CD4-positive, alpha-beta memory T cell (primary cell): ENCODE measurements at regions not wholly inside any gene's neighbourhood (a gene's known extent, or its start where the extent isn't known, plus 50 kb on each side); places are given as distances from the start of the nearest gene placed in this dataset.

ENCODE experiments used
- CTCF ChIA-PET: fragments of 350-600 bp; sonication (Branson Sonifier 250); formaldehyde crosslinking; loops from one replicate; lab custom pipeline; 2021; ENCODE audit warnings: inconsistent platforms; ENCODE audit not compliant: partially characterized antibody; lab: Charles Lee
- POLR2A ChIA-PET: fragments of 350-600 bp; sonication (Branson Sonifier 250); formaldehyde crosslinking; loops from one replicate; lab custom pipeline; 2021; ENCODE audit not compliant: partially characterized antibody; lab: Charles Lee
- DNase-seq, 5 donors: peaks; one replicate each; pipeline versions ENCODE4 v3.0.0 to v3.0.0-alpha.2; 2020 to 2022; ENCODE audit warnings: mixed read lengths in 1 of 5
- H3K27ac ChIP-seq: one replicate; pipeline ENCODE4 v1.7.0; 2013; ENCODE audit warnings: low read depth, low read length
- H3K27me3 ChIP-seq: 2 replicates; pipeline ENCODE4 v1.7.0; 2013; ENCODE audit warnings: mild to moderate bottlenecking, low read length, moderate library complexity; ENCODE audit not compliant: insufficient read depth
- H3K36me3 ChIP-seq: 2 replicates; pipeline ENCODE4 v1.7.0; 2013; ENCODE audit warnings: mild to moderate bottlenecking, low read length, moderate library complexity; ENCODE audit not compliant: insufficient read depth
- H3K4me1 ChIP-seq: 2 replicates; pipeline ENCODE4 v1.7.0; 2013; ENCODE audit warnings: mild to moderate bottlenecking, low read length, moderate library complexity; ENCODE audit not compliant: insufficient read depth
- H3K4me3 ChIP-seq, 2 donors: one replicate each; pipeline ENCODE4 v1.7.0; 2013; ENCODE audit warnings: low read length in 2 of 2, mild to moderate bottlenecking in 1 of 2
- H3K9me3 ChIP-seq, 2 donors: one replicate each; pipeline ENCODE4 v1.7.0; 2013; ENCODE audit warnings: low read length in 2 of 2, control low read depth in 1 of 2; ENCODE audit not compliant: control insufficient read depth in 1 of 2
- H3K27ac Mint-ChIP-seq, 7 donors: one replicate each; pipeline ENCODE4 v1.8.0; 2020 to 2021; ENCODE audit warnings: mixed read lengths in 7 of 7, mild to moderate bottlenecking in 6 of 7, inconsistent platforms in 3 of 7, moderate library complexity in 3 of 7
- H3K27me3 Mint-ChIP-seq, 2 donors: one replicate each; pipeline ENCODE4 v1.8.0; 2020 to 2021; ENCODE audit warnings: mixed read lengths in 2 of 2
- H3K36me3 Mint-ChIP-seq, 2 donors: one replicate each; pipeline ENCODE4 v1.8.0; 2020 to 2021; ENCODE audit warnings: mixed read lengths in 2 of 2, inconsistent platforms in 1 of 2, mild to moderate bottlenecking in 1 of 2
- H3K4me1 Mint-ChIP-seq, 4 donors: one replicate each; pipeline ENCODE4 v1.8.0; 2020 to 2021; ENCODE audit warnings: mixed read lengths in 4 of 4, mild to moderate bottlenecking in 1 of 4
- H3K4me3 Mint-ChIP-seq, 8 donors: one replicate each; pipeline ENCODE4 v1.8.0; 2020 to 2021; ENCODE audit warnings: mixed read lengths in 8 of 8, mild to moderate bottlenecking in 7 of 8, moderate library complexity in 6 of 8, inconsistent platforms in 3 of 8
- H3K9me3 Mint-ChIP-seq, 8 donors: one replicate each; pipeline ENCODE4 v1.8.0; 2020 to 2021; ENCODE audit warnings: mixed read lengths in 8 of 8, mild to moderate bottlenecking in 5 of 8, inconsistent platforms in 3 of 8, moderate library complexity in 1 of 8
- intact Hi-C: fragments of 100-400 bp; cut with micrococcal nuclease; formaldehyde crosslinking; loops from one replicate; pipeline ENCODE4 v1.15.1; 2023

- no peaks in the 10 kb centered on the region for H3K36me3 Mint-ChIP-seq
- no peak overlapping the region for H3K4me3 Mint-ChIP-seq
- no peak for DNase-seq
- Histone ChIP-seq H3K9me3 (no peaks in the 10 kb centered on the region), H3K36me3 (no peaks in the 10 kb centered on the region), H3K4me3 (no peak overlapping the region), H3K27ac (no peak overlapping the region), H3K27me3 (no peaks in the 10 kb centered on the region), H3K4me1 (no peaks in the 10 kb centered on the region)
- intact Hi-C loops = no loop called here
- ChIA-PET CTCF (no interaction called here), POLR2A (no interaction called here)
- no peaks in the 10 kb centered on the region for H3K9me3 Mint-ChIP-seq
- H3K27me3 Mint-ChIP-seq = peaks cover 0 to 2% of the 10 kb centered on the region in 2 donors
- H3K4me1 Mint-ChIP-seq = no peaks in the 10 kb centered on the region
- no peak overlapping the region for H3K27ac Mint-ChIP-seq
Measured at GRCh38 chr4:42205541-42205940, 53.1 kb upstream of the BEND4 start.

GRCh38 chr4:42216664-42217063 lies 64.2 kb upstream of the BEND4 start:
- no peaks in the 10 kb centered on the region for H3K27me3 ChIP-seq
- H3K4me3 Mint-ChIP-seq = no peak overlapping the region
- H3K4me1 ChIP-seq = no peaks in the 10 kb centered on the region
- DNase-seq = no peak
- H3K4me3 ChIP-seq = no peak overlapping the region
- POLR2A ChIA-PET = no interaction called here
- no peak overlapping the region for H3K27ac ChIP-seq
- no peak overlapping the region for H3K27ac Mint-ChIP-seq
- no peaks in the 10 kb centered on the region for H3K9me3 Mint-ChIP-seq
- no peaks in the 10 kb centered on the region for H3K9me3 ChIP-seq
- H3K36me3 Mint-ChIP-seq = no peaks in the 10 kb centered on the region
- CTCF ChIA-PET = no interaction called here
- intact Hi-C loops = no loop called here
- H3K27me3 Mint-ChIP-seq = peaks cover 2 to 3% of the 10 kb centered on the region in 2 donors
- no peaks in the 10 kb centered on the region for H3K4me1 Mint-ChIP-seq
- no peaks in the 10 kb centered on the region for H3K36me3 ChIP-seq

GRCh38 chr4:42225286-42225685 lies 72.8 kb upstream of the BEND4 start:
- Histone ChIP-seq H3K4me3 (no peak overlapping the region), H3K36me3 (no peaks in the 10 kb centered on the region), H3K27me3 (no peaks in the 10 kb centered on the region), H3K9me3 (no peaks in the 10 kb centered on the region), H3K4me1 (no peaks in the 10 kb centered on the region), H3K27ac (no peak overlapping the region)
- Mint-ChIP-seq H3K4me3 (no peak overlapping the region), H3K27ac (no peak overlapping the region), H3K9me3 (peaks cover 0 to 1% (median 0%) of the 10 kb centered on the region in 8 donors), H3K27me3 (peaks cover 9 to 11% of the 10 kb centered on the region in 2 donors), H3K36me3 (no peaks in the 10 kb centered on the region), H3K4me1 (no peaks in the 10 kb centered on the region)
- ChIA-PET CTCF (no interaction called here), POLR2A (no interaction called here)
- no peak for DNase-seq
- intact Hi-C loops = no loop called here

GRCh38 chr4:42234817-42235216 lies 82.4 kb upstream of the BEND4 start:
- Mint-ChIP-seq H3K9me3 (peaks cover 0 to 2% (median 0%) of the 10 kb centered on the region in 8 donors), H3K36me3 (no peaks in the 10 kb centered on the region), H3K27ac (no peak overlapping the region), H3K4me1 (no peaks in the 10 kb centered on the region), H3K4me3 (no peak overlapping the region), H3K27me3 (peaks cover 0 to 5% of the 10 kb centered on the region in 2 donors)
- DNase-seq = no peak
- H3K4me1 ChIP-seq = no peaks in the 10 kb centered on the region
- intact Hi-C loops = no loop called here
- H3K27ac ChIP-seq = no peak overlapping the region
- ChIA-PET POLR2A (no interaction called here), CTCF (no interaction called here)
- no peaks in the 10 kb centered on the region for H3K9me3 ChIP-seq
- H3K27me3 ChIP-seq = no peaks in the 10 kb centered on the region
- no peaks in the 10 kb centered on the region for H3K36me3 ChIP-seq
- H3K4me3 ChIP-seq = no peak overlapping the region

- POLR2A ChIA-PET = no interaction called here
- H3K9me3 Mint-ChIP-seq = peaks cover 0 to 2% (median 0%) of the 10 kb centered on the region in 8 donors
- CTCF ChIA-PET = no interaction called here
- Histone ChIP-seq H3K4me3 (no peak overlapping the region), H3K9me3 (no peaks in the 10 kb centered on the region), H3K27ac (no peak overlapping the region), H3K36me3 (no peaks in the 10 kb centered on the region), H3K4me1 (no peaks in the 10 kb centered on the region), H3K27me3 (no peaks in the 10 kb centered on the region)
- DNase-seq = no peak
- H3K27me3 Mint-ChIP-seq = peaks cover 0 to 6% of the 10 kb centered on the region in 2 donors
- no peaks in the 10 kb centered on the region for H3K4me1 Mint-ChIP-seq
- intact Hi-C loops = no loop called here
- H3K27ac Mint-ChIP-seq = no peak overlapping the region
- H3K4me3 Mint-ChIP-seq = no peak overlapping the region
- no peaks in the 10 kb centered on the region for H3K36me3 Mint-ChIP-seq
Measured at GRCh38 chr4:42235304-42236021, 83.0 kb upstream of the BEND4 start.

- H3K4me1 Mint-ChIP-seq = no peaks in the 10 kb centered on the region
- H3K36me3 ChIP-seq = no peaks in the 10 kb centered on the region
- intact Hi-C loops = no loop called here
- no peak overlapping the region for H3K4me3 Mint-ChIP-seq
- no peaks in the 10 kb centered on the region for H3K9me3 ChIP-seq
- peaks cover 0 to 2% (median 0%) of the 10 kb centered on the region in 8 donors for H3K9me3 Mint-ChIP-seq
- no peak overlapping the region for H3K27ac Mint-ChIP-seq
- no peak for DNase-seq
- H3K4me3 ChIP-seq = no peak overlapping the region
- ChIA-PET POLR2A (no interaction called here), CTCF (no interaction called here)
- H3K27ac ChIP-seq = no peak overlapping the region
- H3K36me3 Mint-ChIP-seq = no peaks in the 10 kb centered on the region
- no peaks in the 10 kb centered on the region for H3K27me3 ChIP-seq
- H3K27me3 Mint-ChIP-seq = peaks cover 0 to 6% of the 10 kb centered on the region in 2 donors
- no peaks in the 10 kb centered on the region for H3K4me1 ChIP-seq
Measured at GRCh38 chr4:42237010-42237409, 84.6 kb upstream of the BEND4 start.

GRCh38 chr4:42237451-42237850 lies 85.0 kb upstream of the BEND4 start:
- Mint-ChIP-seq H3K27me3 (peaks cover 0 to 6% of the 10 kb centered on the region in 2 donors), H3K4me1 (no peaks in the 10 kb centered on the region), H3K27ac (no peak overlapping the region), H3K9me3 (peaks cover 0 to 2% (median 0%) of the 10 kb centered on the region in 8 donors), H3K36me3 (no peaks in the 10 kb centered on the region), H3K4me3 (no peak overlapping the region)
- POLR2A ChIA-PET = no interaction called here
- Histone ChIP-seq H3K36me3 (no peaks in the 10 kb centered on the region), H3K9me3 (no peaks in the 10 kb centered on the region), H3K27me3 (no peaks in the 10 kb centered on the region), H3K4me3 (no peak overlapping the region), H3K27ac (no peak overlapping the region), H3K4me1 (no peaks in the 10 kb centered on the region)
- CTCF ChIA-PET = no interaction called here
- DNase-seq = no peak
- intact Hi-C loops = no loop called here
